Spleen (tissue), 7 donors: ENCODE measurements at regions not wholly inside any gene's neighbourhood (a gene's known extent, or its start where the extent isn't known, plus 50 kb on each side); places are given as distances from the start of the nearest gene placed in this dataset.

Experiments
- POLR2A ChIP-seq, 3 donors: fragments of 450-650 bp; IDR thresholded peaks; one replicate each; pipeline ENCODE4 v1.5.1; 2017; ENCODE audit warnings: antibody characterized with exemption in 3 of 3, mild to moderate bottlenecking in 1 of 3
- POLR2AphosphoS5 ChIP-seq, 3 donors: sonication (generic); formaldehyde crosslinking; IDR thresholded peaks; one replicate each; pipeline ENCODE4 v1.5.1; 2017; ENCODE audit warnings: antibody characterized with exemption in 3 of 3
- TF ChIP-seq, protein P1 (sequence below), 11 experiments: fragments of 200-600 bp in 7 of 11; fragments of 450-650 bp in 4 of 11; sonication (generic) in 4 of 11; IDR thresholded peaks in 8 of 11; conservative IDR thresholded peaks in 3 of 11; 1 replicate in 7 of 11; 2 replicates in 4 of 11; pipeline versions ENCODE4 v1.4.0 to v1.8.0; 2016 to 2021; ENCODE audit warnings: antibody characterized with exemption in 11 of 11, inconsistent platforms in 4 of 11, mild to moderate bottlenecking in 1 of 11
- donor health status: DM: no; HTN: no; CAD: no; lungs with moderate emphysema.
- donor health status: DM: no; HTN: no; CAD: no.
- donor health status: DM: no; HTN: no; CAD: no.

DNA sequence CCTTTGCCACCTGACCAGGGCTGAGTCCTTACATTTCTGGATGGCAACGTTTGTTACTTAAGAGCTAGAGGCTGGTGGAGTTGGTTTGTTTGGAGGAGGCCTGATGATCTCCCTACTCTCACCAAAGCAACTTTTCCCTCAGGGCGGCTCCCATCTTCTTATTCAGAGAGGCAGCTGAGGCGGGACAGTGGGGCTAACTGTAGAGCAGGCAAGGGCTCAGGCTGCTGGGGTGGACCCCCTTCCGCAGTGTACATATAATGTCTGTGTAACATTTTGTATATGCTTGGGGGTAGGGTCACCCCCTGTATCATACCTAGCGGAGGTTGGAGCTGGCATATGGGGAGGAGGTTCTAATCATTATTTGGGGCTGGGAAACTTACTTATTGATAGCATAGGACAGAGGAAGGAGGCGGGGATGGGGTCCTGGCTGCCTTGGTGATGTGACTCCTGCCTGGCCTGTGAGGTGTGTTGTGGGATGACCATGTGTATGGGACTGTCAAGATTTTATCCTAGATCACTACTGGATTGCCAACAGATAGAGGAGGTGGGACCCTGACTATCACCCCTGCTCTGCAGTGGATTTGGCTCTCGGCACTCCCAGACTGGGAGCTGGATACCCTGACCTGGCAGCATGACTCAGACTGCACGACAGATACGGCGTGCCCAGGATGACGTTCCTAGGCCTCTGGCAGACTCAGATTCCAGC is 52.5 kb upstream of the UBE2Q2 start:
- TF ChIP-seq, protein P1, sequence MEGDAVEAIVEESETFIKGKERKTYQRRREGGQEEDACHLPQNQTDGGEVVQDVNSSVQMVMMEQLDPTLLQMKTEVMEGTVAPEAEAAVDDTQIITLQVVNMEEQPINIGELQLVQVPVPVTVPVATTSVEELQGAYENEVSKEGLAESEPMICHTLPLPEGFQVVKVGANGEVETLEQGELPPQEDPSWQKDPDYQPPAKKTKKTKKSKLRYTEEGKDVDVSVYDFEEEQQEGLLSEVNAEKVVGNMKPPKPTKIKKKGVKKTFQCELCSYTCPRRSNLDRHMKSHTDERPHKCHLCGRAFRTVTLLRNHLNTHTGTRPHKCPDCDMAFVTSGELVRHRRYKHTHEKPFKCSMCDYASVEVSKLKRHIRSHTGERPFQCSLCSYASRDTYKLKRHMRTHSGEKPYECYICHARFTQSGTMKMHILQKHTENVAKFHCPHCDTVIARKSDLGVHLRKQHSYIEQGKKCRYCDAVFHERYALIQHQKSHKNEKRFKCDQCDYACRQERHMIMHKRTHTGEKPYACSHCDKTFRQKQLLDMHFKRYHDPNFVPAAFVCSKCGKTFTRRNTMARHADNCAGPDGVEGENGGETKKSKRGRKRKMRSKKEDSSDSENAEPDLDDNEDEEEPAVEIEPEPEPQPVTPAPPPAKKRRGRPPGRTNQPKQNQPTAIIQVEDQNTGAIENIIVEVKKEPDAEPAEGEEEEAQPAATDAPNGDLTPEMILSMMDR (IDR thresholded peaks at IDR 0.05 in 8 of 11, conservative IDR thresholded peaks at IDR 0.05 in 3 of 11): no peak
- no peak for TF ChIP-seq POLR2A (IDR thresholded peaks at IDR 0.05)
- TF ChIP-seq POLR2AphosphoS5 (IDR thresholded peaks at IDR 0.05): no peak
